HG03025 (cell line): ENCODE measurements at regions not wholly inside any gene's neighbourhood (a gene's known extent, or its start where the extent isn't known, plus 50 kb on each side); places are given as distances from the start of the nearest gene placed in this dataset.

Experiments used
- ATAC-seq: cut with Tn5 transposase; IDR thresholded peaks from one replicate; pipeline ENCODE4 v1.9.1; 2021; ENCODE audit warnings: mild to moderate bottlenecking, moderate library complexity; ENCODE audit not compliant: unreplicated experiment, low FRiP score

DNA sequence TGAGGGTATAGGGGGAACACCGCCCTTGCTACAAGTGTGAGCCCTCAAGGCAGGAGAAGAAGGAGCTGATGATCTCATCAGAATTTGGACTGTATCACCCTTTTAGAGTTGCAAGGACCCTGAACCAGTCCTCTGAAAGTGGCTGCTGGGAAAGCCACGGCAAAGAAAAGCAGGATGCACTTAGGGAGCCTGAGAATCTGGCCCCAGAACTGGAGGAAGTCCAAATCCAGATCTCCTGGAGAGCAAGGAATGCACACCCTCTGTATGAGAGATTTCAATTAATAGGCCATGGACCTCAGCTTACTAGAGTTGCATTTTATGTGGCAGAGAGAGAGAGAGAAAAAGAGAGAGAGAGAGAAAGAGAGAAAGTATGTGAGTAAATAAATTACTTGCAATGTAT is 662.9 kb downstream of the CCSER2 start:
- ATAC-seq, result no peak

DNA sequence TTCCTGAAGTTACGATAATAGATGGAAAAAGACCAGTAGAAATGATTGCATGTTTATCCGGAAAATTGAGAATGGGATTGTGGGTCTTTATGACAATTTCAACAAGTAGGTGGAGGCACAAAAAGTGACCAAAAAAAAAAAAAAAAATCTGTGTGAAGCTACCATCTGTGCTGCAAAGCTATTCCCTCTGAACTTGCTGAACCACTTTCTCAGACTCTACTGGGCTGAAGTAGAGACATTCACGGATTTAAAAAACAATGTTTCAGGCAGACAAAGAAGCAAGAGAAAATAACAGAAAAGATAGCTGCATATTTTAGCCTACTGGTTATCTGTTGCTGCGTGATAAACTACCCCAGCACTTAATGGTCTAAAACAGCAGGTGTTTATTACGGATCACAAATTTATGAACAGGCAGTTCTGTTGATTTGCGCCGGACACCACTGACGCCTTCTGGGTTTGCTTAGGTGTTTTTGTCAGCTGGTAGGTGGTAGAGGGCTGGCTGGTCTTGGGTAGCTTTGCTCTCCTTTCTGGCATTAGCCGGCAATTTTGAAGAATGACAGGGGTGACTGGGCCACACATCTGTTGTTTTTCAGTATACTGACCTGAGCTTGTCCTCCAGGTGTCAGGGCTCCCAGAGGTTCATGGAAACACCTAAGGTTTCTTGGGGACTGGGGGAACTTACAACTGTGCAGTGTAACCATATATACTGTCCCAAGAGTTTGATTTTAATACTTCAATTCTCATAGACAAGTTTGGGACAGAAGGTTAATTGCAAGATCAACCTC is 665.1 kb downstream of the CCSER2 start:
- no peak for ATAC-seq

DNA sequence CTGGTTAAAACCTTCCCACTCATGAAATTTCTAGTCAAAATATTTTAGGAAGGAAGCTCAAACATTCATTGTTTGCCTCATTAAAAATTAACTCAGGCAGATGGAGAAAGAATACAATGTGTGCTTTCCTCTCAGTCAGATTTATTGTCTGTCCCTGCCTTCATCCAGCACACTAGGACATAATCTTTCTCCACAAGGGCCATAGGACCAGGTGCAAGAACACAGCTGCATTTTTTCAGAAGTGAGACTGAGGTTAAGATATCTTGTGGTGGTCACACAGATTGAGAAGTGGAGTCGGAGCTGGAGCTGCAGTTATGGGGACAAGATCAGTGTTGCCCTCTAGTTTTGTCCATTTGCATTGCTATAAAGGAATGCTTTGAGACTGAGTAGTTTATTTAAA is 666.3 kb downstream of the CCSER2 start:
- ATAC-seq, result no peak

DNA sequence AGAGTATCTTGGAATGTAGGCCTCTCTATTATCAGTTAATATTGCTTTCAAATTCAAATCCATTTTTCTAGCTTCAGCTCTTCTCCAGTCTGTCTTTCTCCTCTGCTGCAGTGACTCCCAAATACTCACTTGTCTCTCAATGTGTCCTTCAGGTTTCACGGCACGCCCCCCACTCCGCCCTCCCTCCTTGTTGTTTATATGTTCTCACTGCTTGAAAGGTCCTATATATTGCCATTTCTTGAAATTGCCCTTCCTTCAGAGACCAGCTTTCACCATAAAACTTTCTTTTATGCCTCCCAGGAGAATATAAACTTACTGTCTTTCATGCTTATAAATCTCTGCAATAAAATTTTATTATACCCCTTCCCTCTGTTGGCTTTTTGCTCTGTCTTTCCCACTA is 668.2 kb downstream of the CCSER2 start:
- ATAC-seq, result no peak

DNA sequence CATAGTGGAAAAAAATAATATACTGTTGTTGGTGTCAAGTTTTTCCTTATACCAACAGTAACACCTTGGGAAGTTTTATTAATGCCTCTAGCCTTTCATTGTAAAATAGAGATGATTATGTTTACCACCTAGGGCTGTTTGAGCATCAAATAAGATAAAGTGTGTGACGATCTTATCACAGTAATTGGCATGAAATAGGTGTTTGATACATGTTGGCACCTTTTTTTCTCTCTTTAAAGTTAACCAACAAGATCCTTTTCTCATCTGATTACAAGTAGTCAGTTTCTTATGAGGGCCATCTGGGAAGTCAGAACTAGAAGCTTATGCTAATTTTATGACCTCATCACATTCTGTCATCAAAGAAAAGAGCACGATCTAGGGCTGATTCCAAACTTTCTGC is 669.5 kb downstream of the CCSER2 start:
- ATAC-seq, result no peak

DNA sequence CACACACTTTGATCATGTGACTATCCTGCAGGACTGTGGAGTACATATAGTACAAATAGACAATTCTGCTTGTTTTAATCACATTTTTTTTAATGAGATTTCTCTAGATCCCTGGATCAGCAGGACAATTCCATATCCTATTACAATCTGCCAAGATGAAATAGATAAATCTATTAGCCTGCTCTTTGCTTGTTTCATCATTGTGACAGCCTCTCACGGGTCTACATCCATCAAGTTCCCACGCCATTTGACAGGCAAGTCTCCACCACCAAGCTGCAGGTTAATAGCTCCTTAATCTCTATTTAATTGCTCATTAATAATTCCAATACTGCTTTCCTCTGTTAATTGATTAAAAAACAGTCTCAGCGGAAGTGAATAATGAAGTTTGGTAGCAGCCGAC is 671.5 kb downstream of the CCSER2 start:
- ATAC-seq, result no peak

DNA sequence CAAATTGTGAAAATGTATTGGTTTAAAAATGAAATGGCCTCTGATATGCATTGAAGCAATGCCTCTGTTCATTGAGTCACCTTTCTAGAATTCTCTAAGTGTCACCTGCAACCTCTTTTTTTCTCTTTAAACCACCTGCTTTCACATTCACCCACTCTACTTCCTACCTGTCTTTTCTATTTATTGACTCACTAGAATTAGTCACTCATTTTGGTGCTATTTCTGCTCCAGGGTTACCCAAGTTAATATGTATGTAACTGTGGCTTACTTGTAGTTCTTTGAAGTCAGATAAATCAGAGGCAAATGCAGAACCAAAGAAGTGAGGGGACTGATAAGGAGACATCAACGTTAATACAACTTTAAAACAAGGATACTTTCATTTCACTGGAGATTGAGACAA is 674.7 kb downstream of the CCSER2 start:
- no peak for ATAC-seq

DNA sequence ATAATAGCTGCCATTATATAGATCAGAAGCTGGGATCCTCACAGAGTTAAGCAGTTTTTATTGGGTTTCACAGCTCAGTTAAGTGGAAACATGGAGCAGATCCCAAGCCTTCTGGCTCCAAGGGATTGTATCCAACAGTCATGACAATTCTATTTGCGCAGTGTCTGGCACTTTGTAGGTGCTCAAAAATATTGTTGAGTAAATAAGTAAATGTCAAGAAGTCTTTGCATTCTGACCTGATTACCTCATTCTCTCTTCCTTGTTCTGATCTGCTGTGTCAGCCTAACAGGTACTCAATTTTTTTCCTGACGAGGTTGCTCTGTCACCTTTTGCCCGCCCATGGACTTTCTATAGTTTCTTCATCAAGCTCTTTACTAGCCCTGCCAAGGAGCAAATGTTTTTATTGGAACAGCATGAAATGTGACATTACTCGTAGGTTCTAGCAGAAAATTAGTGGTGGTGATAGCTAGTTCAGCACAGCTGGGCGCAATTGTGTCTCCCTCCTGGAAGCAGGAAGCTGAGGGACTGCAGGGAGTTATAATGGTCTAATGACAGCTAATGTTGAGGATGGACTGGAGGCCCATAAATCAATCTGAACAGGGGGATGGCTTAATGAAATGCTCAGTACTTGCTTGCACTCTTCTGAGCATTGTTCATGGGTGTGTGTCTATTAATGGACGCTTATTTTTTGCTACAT is 680.2 kb downstream of the CCSER2 start:
- no peak for ATAC-seq

DNA sequence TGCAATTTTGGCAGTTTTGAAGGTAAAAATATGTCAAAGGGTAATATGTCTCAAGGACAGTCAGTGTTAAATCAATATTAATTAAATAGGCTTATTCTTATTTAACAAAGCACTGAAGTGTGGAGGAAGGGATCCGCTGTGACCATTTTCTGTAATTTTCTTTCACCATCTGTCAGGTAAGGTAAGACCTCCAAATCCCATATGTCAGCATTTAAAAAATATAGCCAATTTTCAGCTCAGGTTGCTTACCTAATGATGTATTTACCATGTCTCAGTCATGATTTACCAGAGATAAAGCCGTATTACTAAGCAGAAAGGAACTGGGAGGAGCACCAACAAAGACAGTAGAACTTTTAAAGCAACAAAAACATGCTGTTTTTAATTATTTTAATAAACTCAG is 683.9 kb downstream of the CCSER2 start:
- ATAC-seq, result no peak

DNA sequence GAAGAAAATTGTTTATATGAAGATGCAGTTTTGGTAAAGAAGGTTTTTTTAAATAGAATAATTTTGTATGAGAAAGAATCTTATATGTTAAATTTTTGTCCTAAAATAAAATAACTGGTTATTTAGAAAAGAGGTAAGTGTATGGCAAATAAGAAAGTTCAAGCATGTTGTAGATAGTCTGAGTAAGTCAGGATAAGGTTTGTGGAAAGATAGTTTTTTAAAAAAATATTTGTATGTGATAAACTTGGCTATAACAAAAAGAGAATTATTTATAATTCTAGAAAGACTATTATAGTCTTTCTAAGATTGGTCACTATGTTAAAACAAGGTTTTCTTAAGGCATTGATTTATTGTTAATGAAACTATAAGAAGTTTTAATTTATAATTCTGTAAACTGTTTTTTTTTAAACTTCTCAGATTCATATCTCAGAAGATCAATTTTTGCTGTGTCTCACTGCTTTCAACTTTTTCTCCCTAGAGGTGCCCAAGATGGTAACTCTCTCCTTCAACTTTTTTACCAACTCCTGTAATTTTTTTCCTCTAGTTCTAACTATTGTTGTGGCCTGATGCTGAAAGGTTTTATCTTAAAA is 698.6 kb downstream of the CCSER2 start:
- no peak for ATAC-seq

DNA sequence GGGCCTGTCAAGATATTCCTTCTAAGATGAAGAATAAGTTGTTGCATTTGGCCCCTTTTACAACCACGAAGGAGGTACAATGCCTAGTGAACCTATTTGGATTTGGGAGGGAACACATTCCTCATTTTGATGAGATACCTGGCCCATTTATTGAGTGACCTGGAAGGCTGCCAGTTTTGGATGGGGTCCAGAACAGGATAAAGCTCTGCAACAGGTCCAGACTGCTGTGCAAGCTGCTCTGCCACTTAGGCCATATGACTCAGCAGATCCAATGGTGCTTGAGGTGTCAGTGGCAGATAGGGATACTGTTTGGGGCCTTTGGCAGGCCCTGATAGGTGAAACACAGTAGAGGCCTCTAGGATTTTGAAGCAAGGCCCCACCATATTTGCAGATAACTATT is 704.6 kb downstream of the CCSER2 start:
- no peak for ATAC-seq

DNA sequence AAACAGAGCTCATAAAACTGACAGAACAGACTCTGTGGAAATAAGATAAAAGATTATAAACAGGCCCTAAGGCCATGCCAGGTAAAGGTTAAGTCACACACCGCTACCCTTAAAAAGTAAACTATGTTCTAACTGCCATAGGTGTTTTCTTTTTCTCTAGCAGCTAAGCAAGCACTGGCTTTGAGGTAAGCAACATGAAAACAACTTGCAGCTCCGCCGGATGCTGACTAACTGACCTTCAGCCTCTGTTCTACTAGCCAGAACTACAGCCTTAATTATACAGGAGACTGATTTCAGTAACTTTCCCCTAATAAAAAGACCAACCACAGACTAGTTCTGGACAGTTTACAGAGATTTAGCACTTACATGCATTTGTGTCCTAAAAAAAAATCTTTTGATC is 708.3 kb downstream of the CCSER2 start:
- no peak for ATAC-seq

DNA sequence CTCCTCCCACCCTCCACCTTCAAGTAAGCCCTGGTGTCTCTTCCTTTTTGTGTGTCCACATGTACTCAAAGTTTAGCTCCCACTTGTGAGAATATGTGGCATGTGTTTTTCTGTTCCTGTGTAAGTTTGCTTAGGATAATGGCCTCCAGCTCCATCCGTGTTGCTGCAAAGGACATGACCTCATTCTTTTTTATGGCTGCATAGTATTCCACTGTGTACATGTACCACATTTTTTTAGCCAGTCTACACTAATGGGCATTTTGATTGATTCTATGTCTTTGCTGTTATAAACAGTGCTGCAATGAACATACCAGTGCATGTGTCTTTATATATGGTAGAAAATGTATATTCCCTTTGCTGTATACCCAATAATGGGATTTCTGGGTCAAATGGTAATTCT is 710.9 kb downstream of the CCSER2 start:
- no peak for ATAC-seq

DNA sequence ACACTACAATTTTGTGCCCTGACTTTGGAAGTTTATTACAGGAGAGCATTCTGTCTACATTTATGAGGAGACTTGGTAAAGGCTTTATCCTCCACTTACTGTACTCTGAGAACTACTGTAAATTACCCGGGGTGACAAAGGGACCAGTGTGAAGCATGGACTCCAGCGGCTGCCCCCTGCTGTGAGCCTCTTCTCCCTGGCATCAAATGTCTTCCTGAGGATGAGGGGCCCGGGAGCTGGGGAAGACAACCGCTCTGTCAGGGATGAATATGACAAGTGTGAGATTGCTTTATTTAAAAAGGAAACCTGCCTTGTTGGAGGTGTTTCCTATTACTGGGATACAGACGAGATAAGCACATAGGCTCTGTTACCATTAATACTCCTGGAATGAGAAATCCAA is 714.8 kb downstream of the CCSER2 start:
- no peak for ATAC-seq

DNA sequence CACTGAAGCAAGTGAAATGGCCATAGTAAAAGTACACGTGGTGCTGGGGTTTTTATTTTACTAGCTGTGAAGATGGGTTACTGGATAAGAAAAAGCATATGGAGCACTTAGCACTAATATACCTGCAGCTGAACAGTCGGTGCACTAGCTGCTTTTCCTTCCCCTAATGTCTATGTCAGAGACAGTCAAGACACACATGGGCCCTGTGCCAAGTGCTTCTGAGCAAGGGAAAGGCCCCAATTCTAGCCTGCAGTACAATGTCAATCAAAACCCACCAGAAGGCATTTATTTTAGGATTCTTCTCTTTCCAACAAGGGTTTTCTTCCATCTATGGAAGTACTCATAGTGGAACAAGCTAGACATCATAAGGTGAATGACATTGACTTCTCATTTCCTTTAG is 716.7 kb downstream of the CCSER2 start:
- no peak for ATAC-seq

DNA sequence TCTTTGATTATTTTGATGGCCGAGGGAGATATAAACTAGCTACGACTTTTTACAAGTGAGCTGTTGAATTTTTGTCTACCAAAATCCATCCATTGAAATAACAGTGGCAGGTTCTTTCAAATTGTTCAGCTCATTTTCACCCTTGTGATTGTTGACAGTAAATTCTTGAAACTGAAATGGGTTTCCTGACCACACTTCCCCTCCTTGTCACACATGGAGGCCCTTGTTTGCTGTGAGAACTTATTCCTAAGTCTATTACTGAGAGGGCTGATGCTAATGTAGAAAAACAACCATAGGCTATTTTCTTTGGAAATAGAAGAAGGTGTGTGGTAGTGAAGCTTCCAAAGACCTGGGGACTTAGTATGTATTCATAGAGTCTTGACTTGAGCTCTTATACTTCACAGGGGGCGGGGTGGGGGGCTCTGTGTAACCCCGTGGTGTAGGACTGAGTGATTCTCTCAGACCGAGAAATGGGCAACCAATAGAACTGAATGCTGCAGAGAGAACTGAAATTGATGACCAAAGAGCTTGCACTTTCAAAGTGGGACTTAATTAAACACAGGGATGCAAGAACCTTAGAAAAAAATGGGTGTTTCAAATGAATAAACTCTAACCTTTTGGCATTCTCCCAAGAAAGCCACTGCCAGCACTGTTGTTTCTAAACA is 718.9 kb downstream of the CCSER2 start:
- ATAC-seq, result no peak

DNA sequence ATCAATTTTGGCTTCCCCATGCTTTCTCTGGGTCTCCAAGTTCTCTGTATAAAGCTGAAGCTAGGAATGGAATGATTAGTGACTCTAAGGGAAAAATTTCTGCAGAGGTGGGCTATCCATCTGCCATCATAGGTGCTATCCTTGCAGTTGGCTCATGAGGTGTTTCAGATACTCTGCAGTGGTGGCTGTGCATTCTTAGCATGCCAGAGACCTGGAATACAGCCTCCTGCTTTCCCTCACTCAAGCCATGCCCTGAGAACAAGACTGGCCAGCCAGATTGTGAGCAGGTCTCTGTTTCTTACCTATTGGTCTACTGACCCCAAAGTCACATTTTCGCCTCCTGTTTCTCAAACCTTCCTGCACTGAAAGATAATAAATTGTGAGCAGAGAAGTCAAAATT is 719.6 kb downstream of the CCSER2 start:
- no peak for ATAC-seq

DNA sequence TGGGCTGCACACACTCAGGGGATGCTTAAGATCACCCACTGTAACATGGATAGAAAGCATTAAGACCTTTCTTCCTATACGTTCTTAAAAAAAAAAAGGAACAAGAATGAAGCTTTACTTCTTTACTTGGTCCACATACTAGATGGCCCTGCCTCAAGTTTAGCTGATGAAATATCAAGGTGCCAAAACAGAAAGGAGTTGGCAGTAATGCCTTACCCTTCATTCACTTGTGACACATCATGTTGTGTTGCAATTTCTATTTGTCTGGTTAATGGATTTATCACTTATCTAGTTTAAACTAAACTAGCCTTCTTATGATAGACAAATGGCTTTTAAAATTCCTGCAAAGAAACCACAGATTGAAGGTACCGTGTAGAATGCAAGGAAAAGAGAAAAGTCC is 720.3 kb downstream of the CCSER2 start:
- no peak for ATAC-seq

DNA sequence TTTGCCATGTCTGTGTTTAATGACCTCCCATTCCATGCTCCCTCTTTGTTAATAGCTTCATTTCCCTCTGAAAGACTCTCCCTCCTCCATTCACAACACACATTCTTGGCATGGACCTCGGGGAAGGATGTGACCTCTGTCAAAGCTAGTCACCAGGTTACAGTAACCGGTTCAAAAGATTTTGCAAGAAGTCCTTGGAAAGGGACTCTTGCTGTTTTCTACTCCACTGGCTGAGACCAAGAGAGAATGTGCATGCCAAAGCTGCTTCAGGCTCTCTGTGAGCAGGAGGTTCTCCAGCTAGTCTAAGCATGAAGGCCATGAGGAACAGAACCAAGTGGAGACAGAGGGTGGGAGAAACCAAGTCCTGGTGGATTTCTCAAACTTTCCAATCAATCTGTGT is 732.6 kb downstream of the CCSER2 start:
- ATAC-seq, result no peak

DNA sequence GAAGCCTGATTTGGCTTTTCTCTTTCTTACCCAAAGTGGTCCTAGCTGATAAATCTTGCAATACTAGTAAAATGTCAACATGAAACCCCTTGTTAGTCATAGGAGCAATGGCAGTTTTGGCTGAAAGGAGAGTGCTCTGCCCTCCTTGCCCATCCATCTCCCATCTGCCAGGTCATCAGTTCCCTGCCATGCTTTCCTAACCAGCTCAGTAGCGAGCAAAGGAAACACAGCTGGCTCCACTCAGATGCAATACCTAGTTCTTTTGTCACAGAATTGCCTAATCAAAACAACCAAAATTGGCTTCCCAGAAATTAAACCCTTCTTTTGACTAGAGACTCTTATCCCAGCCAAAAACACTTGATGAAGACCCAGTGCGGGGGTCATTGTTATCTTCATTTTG is 733.0 kb downstream of the CCSER2 start:
- ATAC-seq, result no peak

DNA sequence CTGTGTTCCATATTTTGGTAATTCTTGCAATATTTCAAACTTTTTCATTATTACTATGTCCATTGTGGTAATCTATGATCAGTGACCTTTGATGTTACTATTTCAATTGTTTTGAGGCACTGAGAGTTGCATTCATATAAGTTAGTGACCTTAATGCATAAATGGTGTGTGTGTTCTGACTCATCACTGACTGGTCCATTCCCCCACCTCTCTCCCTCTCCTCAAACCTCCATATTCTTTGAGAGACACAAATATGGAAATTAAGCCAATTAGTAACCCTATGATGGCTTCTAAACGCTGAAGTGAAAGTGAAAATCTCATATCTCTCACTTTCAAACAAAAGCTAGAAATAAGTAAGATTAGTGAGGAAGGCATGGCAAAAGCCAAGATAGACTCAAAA is 739.6 kb downstream of the CCSER2 start:
- ATAC-seq, result no peak
